ENCODE measurements at regions not wholly inside any gene's neighbourhood (a gene's known extent, or its start where the extent isn't known, plus 50 kb on each side); places are given as distances from the start of the nearest gene placed in this dataset.

GRCh38 chr12:124621296-124621660 lies 53.9 kb upstream of the NCOR2 start:
- peak; percentile 89 for DNase-seq (ENCODE audit: low read depth)
- TF ChIP-seq CTCF (conservative IDR thresholded peaks at IDR 0.05; ENCODE audit: low read length): no peak

GRCh38 chr12:124620606-124621295 lies 53.3 kb upstream of the NCOR2 start:
- no peak for TF ChIP-seq CTCF (conservative IDR thresholded peaks at IDR 0.05; ENCODE audit: low read length)
- H3K4me3 ChIP-seq (ENCODE audit: low read length): no peak overlapping the region
- DNase-seq (ENCODE audit: low read depth): peak; percentile 79

More at GRCh38 chr12:124621296-124621660, 53.9 kb upstream of the NCOR2 start:
- H3K4me3 ChIP-seq (ENCODE audit: low read length): no peak overlapping the region

GRCh38 chr12:124618291-124618902 lies 51.0 kb upstream of the NCOR2 start:
- DNase-seq (ENCODE audit: low read depth): no peak
- no peak for TF ChIP-seq CTCF (conservative IDR thresholded peaks at IDR 0.05; ENCODE audit: low read length)
- no peak overlapping the region for H3K4me3 ChIP-seq (ENCODE audit: low read length)

GRCh38 chr12:124617615-124618014 lies 50.2 kb upstream of the NCOR2 start:
- TF ChIP-seq CTCF (conservative IDR thresholded peaks at IDR 0.05; ENCODE audit: low read length): no peak

More at GRCh38 chr12:124617615-124618014, 50.2 kb upstream of the NCOR2 start:
- DNase-seq (ENCODE audit: low read depth): no peak
- H3K4me3 ChIP-seq (ENCODE audit: low read length): no peak overlapping the region

Data from AG10803 (cell line).